Neural progenitor cell (in vitro differentiated cells): ENCODE measurements at regions not wholly inside any gene's neighbourhood (a gene's known extent, or its start where the extent isn't known, plus 50 kb on each side); places are given as distances from the start of the nearest gene placed in this dataset.

ENCODE experiments used
- EZH2 ChIP-seq: fragments of 200-600 bp; sonication (generic); IDR thresholded peaks from 2 replicates; pipeline ENCODE4 v1.6.1; 2017; ENCODE audit warnings: antibody characterized with exemption, mild to moderate bottlenecking, moderate library complexity
- EZH2phosphoT487 ChIP-seq: fragments of 200-600 bp; sonication (generic); IDR thresholded peaks from 2 replicates; pipeline ENCODE4 v1.6.1; 2017; ENCODE audit warnings: antibody characterized with exemption
- TF ChIP-seq, protein P1 (sequence below): fragments of 200-600 bp; sonication (generic); IDR thresholded peaks from 2 replicates; pipeline ENCODE4 v1.5.1; 2017; ENCODE audit warnings: antibody characterized with exemption, mild to moderate bottlenecking

DNA sequence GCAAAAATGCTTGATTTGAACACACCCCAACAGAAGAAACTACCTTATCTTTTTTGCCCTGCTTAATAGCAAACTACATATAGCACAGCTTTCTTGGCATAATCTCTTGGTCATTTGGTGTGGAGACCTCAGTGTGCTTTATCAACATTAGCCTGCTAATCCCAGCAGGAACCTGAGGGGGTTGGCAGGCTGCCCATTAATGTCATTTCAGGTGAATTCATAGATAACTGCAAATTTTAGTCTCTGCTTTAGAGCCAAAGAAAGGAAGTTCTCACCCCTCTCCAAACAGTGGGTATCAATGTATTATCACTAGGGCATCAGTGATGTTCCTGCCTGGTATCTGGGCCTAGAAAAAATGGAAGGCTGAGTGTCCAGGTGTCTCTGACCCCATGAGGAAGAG is 489.0 kb downstream of the NTRK2 start:
- TF ChIP-seq, protein P1, sequence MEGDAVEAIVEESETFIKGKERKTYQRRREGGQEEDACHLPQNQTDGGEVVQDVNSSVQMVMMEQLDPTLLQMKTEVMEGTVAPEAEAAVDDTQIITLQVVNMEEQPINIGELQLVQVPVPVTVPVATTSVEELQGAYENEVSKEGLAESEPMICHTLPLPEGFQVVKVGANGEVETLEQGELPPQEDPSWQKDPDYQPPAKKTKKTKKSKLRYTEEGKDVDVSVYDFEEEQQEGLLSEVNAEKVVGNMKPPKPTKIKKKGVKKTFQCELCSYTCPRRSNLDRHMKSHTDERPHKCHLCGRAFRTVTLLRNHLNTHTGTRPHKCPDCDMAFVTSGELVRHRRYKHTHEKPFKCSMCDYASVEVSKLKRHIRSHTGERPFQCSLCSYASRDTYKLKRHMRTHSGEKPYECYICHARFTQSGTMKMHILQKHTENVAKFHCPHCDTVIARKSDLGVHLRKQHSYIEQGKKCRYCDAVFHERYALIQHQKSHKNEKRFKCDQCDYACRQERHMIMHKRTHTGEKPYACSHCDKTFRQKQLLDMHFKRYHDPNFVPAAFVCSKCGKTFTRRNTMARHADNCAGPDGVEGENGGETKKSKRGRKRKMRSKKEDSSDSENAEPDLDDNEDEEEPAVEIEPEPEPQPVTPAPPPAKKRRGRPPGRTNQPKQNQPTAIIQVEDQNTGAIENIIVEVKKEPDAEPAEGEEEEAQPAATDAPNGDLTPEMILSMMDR, result no peak
- TF ChIP-seq EZH2phosphoT487, result no peak
- TF ChIP-seq EZH2, result no peak
